WI38 (cell line): ENCODE measurements at regions not wholly inside any gene's neighbourhood (a gene's known extent, or its start where the extent isn't known, plus 50 kb on each side); places are given as distances from the start of the nearest gene placed in this dataset.
"Not testable (repeated sequence)": the region's sequence is repeated elsewhere in the genome, so short reads cannot be mapped to it uniquely, and the experiment has no call there.

Experiments
- H3K4me3 ChIP-seq: 2 replicates; pipeline ENCODE4 v1.5.1; 2011; ENCODE audit warnings: low read depth, mild to moderate bottlenecking, control low read depth, low read length
- CTCF ChIP-seq: IDR thresholded peaks from 2 replicates; pipeline ENCODE4 v1.5.1; 2012; ENCODE audit warnings: low read depth, mild to moderate bottlenecking, control low read depth, low read length

- no peak for TF ChIP-seq CTCF
- H3K4me3 ChIP-seq: no peak overlapping the region
Observed at GRCh38 chr3:34073961-34074360, 275.5 kb downstream of the PDCD6IP start.

- no peak overlapping the region for H3K4me3 ChIP-seq
- TF ChIP-seq CTCF: no peak
Observed at GRCh38 chr3:34075975-34076374, 277.5 kb downstream of the PDCD6IP start.

GRCh38 chr3:34077417-34078195, 279.2 kb downstream of the PDCD6IP start:
- no peak for TF ChIP-seq CTCF
- H3K4me3 ChIP-seq: no peak overlapping the region

- H3K4me3 ChIP-seq: no peak overlapping the region
- no peak for TF ChIP-seq CTCF
Observed at GRCh38 chr3:34078418-34078817, 280.0 kb downstream of the PDCD6IP start.

GRCh38 chr3:34079849-34080248, 281.4 kb downstream of the PDCD6IP start:
- H3K4me3 ChIP-seq: not testable (repeated sequence)

- not testable (repeated sequence) for H3K4me3 ChIP-seq
Observed at GRCh38 chr3:34090379-34090778, 291.9 kb downstream of the PDCD6IP start.

GRCh38 chr3:34090876-34091275, 292.4 kb downstream of the PDCD6IP start:
- TF ChIP-seq CTCF: no peak
- no peak overlapping the region for H3K4me3 ChIP-seq

GRCh38 chr3:34094280-34094679, 295.9 kb downstream of the PDCD6IP start:
- H3K4me3 ChIP-seq: not testable (repeated sequence)

GRCh38 chr3:34102288-34102687, 303.9 kb downstream of the PDCD6IP start:
- H3K4me3 ChIP-seq: no peak overlapping the region
- TF ChIP-seq CTCF: no peak
